ENCODE measurements at regions not wholly inside any gene's neighbourhood (a gene's known extent, or its start where the extent isn't known, plus 50 kb on each side); places are given as distances from the start of the nearest gene placed in this dataset.

DNA sequence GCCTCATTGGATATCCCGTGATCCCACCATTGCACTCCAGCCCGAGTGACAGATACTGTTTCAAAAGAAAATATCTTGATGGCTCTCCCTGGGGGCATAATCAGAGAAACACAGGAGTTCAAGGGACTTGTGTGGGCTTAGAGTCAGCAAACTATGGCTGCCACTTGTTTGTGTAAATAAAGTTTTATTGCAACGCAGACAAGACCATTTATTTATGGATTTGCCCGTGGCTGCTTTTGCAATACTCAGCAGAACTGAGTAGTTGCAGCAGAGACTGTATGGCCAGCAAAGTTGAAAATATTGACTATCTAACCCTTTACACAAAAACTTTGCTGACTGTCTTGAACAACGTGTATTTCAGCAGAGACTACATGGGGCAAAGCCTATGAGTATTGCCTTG is 75.5 kb upstream of the GPRC5B start:
- no peaks in the 10 kb centered on the region for H3K23me2 ChIP-seq (ENCODE audit: low read depth, low read length)
- H2AFZ ChIP-seq (ENCODE audit: low read length) = 0 out of 2 replicates have a peak overlapping the region, but pooled peaks have one; percentile 5
- no peak overlapping the region for H2AK5ac ChIP-seq (ENCODE audit: low read depth, low read length)
- no peaks in the 10 kb centered on the region for H3K79me2 ChIP-seq (ENCODE audit: control insufficient read depth in 1 of 2, insufficient read depth in 2 of 2, low read length in 2 of 2)
- no peak overlapping the region for H3K14ac ChIP-seq (ENCODE audit: insufficient read length)
- 83% methylated on average over 5 of the region's 5 CpGs; no CpG with 5 or more reads in 1 of the 2 experiments for WGBS, 2 experiments (ENCODE audit: extremely low coverage in 1 of 2, insufficient coverage in 1 of 2, insufficient read length in 1 of 2, insufficient replicate concordance in 2 of 2, low coverage in 1 of 2, low lambda C conversion rate in 2 of 2, missing lambda C conversion rate in 1 of 2)
- peaks cover 2 to 5% (median 4%) of the 10 kb centered on the region in 4 experiments; a peak in 4 of 7 replicates for H3K4me1 ChIP-seq (replicated peaks in 1 of 4; ENCODE audit: control insufficient read depth in 3 of 4, insufficient read depth in 4 of 4, low read length in 3 of 4)
- no peak overlapping the region for H3K56ac ChIP-seq (replicated peaks; ENCODE audit: insufficient read length, low read depth, low read length)
- POLR2A ChIA-PET (ENCODE audit: partially characterized antibody) = interaction anchor here (1.0 kb wide), 1 partner anchor 32 kb away, joined by 3 read pairs; no protein-coding TSS in a partner anchor
- H3K79me1 ChIP-seq (ENCODE audit: low read depth, low read length) = no peaks in the 10 kb centered on the region
- H3K27ac ChIP-seq (ENCODE audit: low read depth, low read length) = no peak overlapping the region
- H4K8ac ChIP-seq (ENCODE audit: extremely low read depth, insufficient read depth, low read length) = no peak overlapping the region
- H2BK15ac ChIP-seq (ENCODE audit: low read length) = no peak overlapping the region
- H4K20me1 ChIP-seq (replicated peaks in 1 of 2; ENCODE audit: control insufficient read depth in 1 of 2, insufficient read depth in 2 of 2, low read length in 2 of 2) = no peaks in the 10 kb centered on the region
- no peak overlapping the region for H3K4me3 ChIP-seq (ENCODE audit: extremely low read depth in 1 of 4, insufficient read depth in 2 of 4, low read depth in 3 of 4, low read length in 4 of 4)
- H4K91ac ChIP-seq (replicated peaks; ENCODE audit: insufficient read length, low read length) = no peak overlapping the region
- H3K9ac ChIP-seq (replicated peaks in 1 of 4; ENCODE audit: extremely low read depth in 1 of 4, low read depth in 3 of 4, low read length in 3 of 4) = no peak overlapping the region
- H3K23ac ChIP-seq (ENCODE audit: insufficient read length) = no peak overlapping the region
- no peaks in the 10 kb centered on the region for H3K27me3 ChIP-seq (replicated peaks in 1 of 4; ENCODE audit: control insufficient read depth in 3 of 4, extremely low read depth in 1 of 4, insufficient read depth in 3 of 4, low read length in 3 of 4)
- H2BK120ac ChIP-seq (replicated peaks; ENCODE audit: low read depth, low read length) = no peak overlapping the region
- H2BK12ac ChIP-seq (ENCODE audit: low read depth, low read length) = peak overlapping the region; percentile 22; the same call in 1 of the 2 replicates
- H4K5ac ChIP-seq (ENCODE audit: insufficient read length, low read depth, low read length) = no peak overlapping the region
- DNase-seq (ENCODE audit: low read depth in 1 of 2, low spot score in 2 of 2) (no peak), FAIRE-seq (no peak)
- no peak overlapping the region for H3K4me2 ChIP-seq (ENCODE audit: insufficient read depth in 1 of 2, low read depth in 2 of 2, low read length in 2 of 2)
- no peaks in the 10 kb centered on the region for H3K9me3 ChIP-seq (ENCODE audit: insufficient read depth in 2 of 2, low read depth in 1 of 2, low read length in 1 of 2)
- CTCF ChIA-PET (ENCODE audit: partially characterized antibody) = interaction anchor here (1.4 to 3.1 kb wide), 2 partner anchors 10 to 20 kb away, joined by 9 to 12 read pairs; no protein-coding TSS in a partner anchor
- no peaks in the 10 kb centered on the region for H3K36me3 ChIP-seq (ENCODE audit: control insufficient read depth in 2 of 4, insufficient read depth in 4 of 4, low read length in 3 of 4)
- no peak overlapping the region for H3K4ac ChIP-seq (replicated peaks; ENCODE audit: insufficient read length, low read depth, low read length)
- peak overlapping the region; percentile 82 for H2BK20ac ChIP-seq (ENCODE audit: low read length)
- no peak overlapping the region for H2BK5ac ChIP-seq (ENCODE audit: low read depth, low read length)
- H3K18ac ChIP-seq (ENCODE audit: extremely low read depth, low read length) = peak overlapping the region; percentile 55; the same call in 1 of the 2 replicates
- TF ChIP-seq BCL11A (IDR thresholded peaks at IDR 0.05; ENCODE audit: low read depth in 2 of 2, low read length in 2 of 2) (no peak), JUN (IDR thresholded peaks at IDR 0.05; ENCODE audit: low read depth, low read length) (no peak), JUND (IDR thresholded peaks at IDR 0.05; ENCODE audit: low read length) (no peak), CHD2 (IDR thresholded peaks at IDR 0.05; ENCODE audit: low read length) (no peak), CBX8 (IDR thresholded peaks at IDR 0.05; ENCODE audit: borderline replicate concordance, low read depth, low read length) (no peak), RXRA (IDR thresholded peaks at IDR 0.05; ENCODE audit: insufficient read depth, low read depth, low read length) (no peak), NRF1 (IDR thresholded peaks at IDR 0.05; ENCODE audit: low read depth, low read length) (no peak), KDM4A (IDR thresholded peaks at IDR 0.05; ENCODE audit: low read depth, low read length, severe bottlenecking) (no peak), SUZ12 (IDR thresholded peaks at IDR 0.05; ENCODE audit: low read length) (no peak), YY1 (IDR thresholded peaks at IDR 0.05; ENCODE audit: low read depth, low read length) (no peak)
- TF ChIP-seq, protein P1, sequence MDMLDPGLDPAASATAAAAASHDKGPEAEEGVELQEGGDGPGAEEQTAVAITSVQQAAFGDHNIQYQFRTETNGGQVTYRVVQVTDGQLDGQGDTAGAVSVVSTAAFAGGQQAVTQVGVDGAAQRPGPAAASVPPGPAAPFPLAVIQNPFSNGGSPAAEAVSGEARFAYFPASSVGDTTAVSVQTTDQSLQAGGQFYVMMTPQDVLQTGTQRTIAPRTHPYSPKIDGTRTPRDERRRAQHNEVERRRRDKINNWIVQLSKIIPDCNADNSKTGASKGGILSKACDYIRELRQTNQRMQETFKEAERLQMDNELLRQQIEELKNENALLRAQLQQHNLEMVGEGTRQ (IDR thresholded peaks at IDR 0.05; ENCODE audit: low read length) = no peak
- TF ChIP-seq, protein P2, sequence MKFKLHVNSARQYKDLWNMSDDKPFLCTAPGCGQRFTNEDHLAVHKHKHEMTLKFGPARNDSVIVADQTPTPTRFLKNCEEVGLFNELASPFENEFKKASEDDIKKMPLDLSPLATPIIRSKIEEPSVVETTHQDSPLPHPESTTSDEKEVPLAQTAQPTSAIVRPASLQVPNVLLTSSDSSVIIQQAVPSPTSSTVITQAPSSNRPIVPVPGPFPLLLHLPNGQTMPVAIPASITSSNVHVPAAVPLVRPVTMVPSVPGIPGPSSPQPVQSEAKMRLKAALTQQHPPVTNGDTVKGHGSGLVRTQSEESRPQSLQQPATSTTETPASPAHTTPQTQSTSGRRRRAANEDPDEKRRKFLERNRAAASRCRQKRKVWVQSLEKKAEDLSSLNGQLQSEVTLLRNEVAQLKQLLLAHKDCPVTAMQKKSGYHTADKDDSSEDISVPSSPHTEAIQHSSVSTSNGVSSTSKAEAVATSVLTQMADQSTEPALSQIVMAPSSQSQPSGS (IDR thresholded peaks at IDR 0.05; ENCODE audit: low read length) = no peak

Data from H1 (cell line).